ENCODE measurements at regions not wholly inside any gene's neighbourhood (a gene's known extent, or its start where the extent isn't known, plus 50 kb on each side); places are given as distances from the start of the nearest gene placed in this dataset.
"Not testable (repeated sequence)": the region's sequence is repeated elsewhere in the genome, so short reads cannot be mapped to it uniquely, and the experiment has no call there.

DNA sequence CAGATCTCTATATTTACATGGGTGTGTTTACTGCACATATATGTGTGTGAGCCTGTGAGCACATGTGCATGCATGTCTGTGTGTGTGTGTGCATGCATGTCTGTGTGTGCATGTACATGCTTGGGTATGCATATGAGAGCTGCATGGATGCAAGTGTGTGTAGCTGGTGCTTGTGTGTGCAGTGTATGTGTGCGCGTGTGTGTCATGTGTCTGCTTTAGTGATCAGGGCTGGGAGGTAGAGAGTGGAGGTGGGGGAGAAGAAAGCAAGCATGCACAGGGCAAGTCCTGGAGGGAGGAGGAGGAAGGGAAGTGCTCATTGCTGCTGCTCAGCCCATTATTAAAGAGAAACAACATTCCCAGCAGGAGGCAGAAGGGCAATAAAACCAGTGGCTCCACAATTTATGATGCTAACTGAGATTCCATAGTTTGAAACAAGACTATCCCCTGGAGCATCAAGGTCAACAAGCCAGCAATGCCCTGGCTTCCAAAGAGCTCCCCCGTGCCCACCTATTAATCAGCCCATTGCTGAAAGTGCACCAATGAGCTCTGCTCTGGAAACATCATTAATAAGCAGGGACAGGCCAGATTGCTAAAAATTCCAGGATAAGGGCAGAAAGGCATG, 414.0 kb downstream of the MAFB start:
- Histone ChIP-seq H3K4me1 (ENCODE audit: insufficient read depth) (peaks cover 3% of the 10 kb centered on the region), H4K20me1 (ENCODE audit: insufficient read depth, poor library complexity, severe bottlenecking) (no peaks in the 10 kb centered on the region), H2AFZ (no peak overlapping the region), H3K36me3 (replicated peaks; ENCODE audit: insufficient read depth, low read depth) (no peaks in the 10 kb centered on the region), H3K27me3 (peaks cover 10% of the 10 kb centered on the region), H3K9me2 (replicated peaks; ENCODE audit: insufficient read depth) (no peaks in the 10 kb centered on the region), H3K9me3 (ENCODE audit: low read depth) (no peaks in the 10 kb centered on the region), H3K79me2 (no peaks in the 10 kb centered on the region), H3K4me2 (no peak overlapping the region), H3K27ac (no peak overlapping the region), H3K4me3 (no peak overlapping the region)
- 41% methylated on average over 3 of the region's 3 CpGs for WGBS (ENCODE audit: low lambda C conversion rate, missing lambda C conversion rate)
- TF ChIP-seq, protein P1, sequence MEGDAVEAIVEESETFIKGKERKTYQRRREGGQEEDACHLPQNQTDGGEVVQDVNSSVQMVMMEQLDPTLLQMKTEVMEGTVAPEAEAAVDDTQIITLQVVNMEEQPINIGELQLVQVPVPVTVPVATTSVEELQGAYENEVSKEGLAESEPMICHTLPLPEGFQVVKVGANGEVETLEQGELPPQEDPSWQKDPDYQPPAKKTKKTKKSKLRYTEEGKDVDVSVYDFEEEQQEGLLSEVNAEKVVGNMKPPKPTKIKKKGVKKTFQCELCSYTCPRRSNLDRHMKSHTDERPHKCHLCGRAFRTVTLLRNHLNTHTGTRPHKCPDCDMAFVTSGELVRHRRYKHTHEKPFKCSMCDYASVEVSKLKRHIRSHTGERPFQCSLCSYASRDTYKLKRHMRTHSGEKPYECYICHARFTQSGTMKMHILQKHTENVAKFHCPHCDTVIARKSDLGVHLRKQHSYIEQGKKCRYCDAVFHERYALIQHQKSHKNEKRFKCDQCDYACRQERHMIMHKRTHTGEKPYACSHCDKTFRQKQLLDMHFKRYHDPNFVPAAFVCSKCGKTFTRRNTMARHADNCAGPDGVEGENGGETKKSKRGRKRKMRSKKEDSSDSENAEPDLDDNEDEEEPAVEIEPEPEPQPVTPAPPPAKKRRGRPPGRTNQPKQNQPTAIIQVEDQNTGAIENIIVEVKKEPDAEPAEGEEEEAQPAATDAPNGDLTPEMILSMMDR (IDR thresholded peaks at IDR 0.05; ENCODE audit: poor library complexity) = no peak
- TF ChIP-seq EZH2phosphoT487 (IDR thresholded peaks at IDR 0.05; ENCODE audit: low read depth, severe bottlenecking, unreplicated experiment) = no peak
- no peak for TF ChIP-seq EZH2 (IDR thresholded peaks at IDR 0.05; ENCODE audit: borderline replicate concordance)
- DNase-seq (ENCODE audit: low spot score) = no peak

DNA sequence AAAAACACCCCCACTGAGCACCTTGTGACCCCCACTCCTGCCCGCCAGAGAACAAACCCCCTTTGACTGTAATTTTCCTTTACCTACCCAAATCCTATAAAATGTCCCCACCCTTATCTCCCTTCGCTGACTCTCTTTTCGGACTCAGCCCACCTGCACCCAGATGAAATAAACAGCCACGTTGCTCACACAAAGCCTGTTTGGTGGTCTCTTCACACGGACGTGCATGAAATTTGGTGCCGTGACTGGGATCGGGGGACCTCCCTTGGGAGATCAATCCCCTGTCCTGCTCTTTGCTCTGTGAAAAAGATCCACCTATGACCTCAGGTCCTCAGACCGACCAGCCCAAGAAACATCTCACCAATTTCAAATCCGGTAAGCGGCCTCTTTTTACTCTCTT, 419.8 kb downstream of the MAFB start:
- H3K79me2 ChIP-seq; H3K9me3 ChIP-seq (ENCODE audit: low read depth); H3K27ac ChIP-seq; H3K4me2 ChIP-seq; H3K36me3 ChIP-seq (replicated peaks; ENCODE audit: insufficient read depth, low read depth); H4K20me1 ChIP-seq (ENCODE audit: insufficient read depth, poor library complexity, severe bottlenecking); H3K4me3 ChIP-seq; H3K27me3 ChIP-seq; H2AFZ ChIP-seq; H3K4me1 ChIP-seq (ENCODE audit: insufficient read depth); H3K9me2 ChIP-seq (replicated peaks; ENCODE audit: insufficient read depth); DNase-seq (ENCODE audit: low spot score): not testable (repeated sequence)
- WGBS (ENCODE audit: low lambda C conversion rate, missing lambda C conversion rate) = 30% methylated on average over 9 of the region's 11 CpGs

DNA sequence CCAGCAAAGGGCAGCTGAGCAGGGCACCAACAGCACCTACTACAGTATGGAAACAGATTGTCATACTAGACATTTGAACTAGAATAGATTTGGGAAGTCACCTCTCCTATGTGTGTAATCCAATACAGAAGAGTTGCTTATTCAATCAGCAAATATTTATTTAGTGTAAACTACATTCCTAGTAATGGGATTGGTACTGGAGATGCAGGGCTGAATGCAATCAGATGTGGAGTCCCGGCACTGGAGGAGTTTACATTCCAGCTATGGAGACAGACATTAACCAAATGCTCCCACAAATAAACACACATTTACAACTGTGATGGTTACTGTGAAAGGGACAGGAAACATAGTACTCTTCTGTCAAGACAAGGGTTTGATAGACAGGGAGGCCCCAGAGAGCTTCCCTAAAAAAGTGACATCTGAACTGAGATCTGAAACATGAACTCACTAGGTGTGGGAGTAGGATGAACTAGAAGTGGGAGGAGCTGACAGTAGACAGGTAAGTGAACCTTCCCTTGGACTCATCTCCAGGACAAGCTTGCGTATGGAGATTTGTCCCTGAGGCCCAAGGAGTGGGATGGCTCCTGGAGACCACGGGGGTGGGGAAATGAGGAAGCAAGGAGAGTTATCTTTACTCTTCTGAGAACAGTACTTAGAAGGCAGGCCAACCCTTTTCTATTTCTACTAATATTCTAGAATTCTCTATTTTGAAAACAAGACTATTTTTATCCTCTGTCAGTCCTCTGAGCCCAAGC, 420.5 kb downstream of the MAFB start:
- Histone ChIP-seq H3K36me3 (replicated peaks; ENCODE audit: insufficient read depth, low read depth) (no peaks in the 10 kb centered on the region), H2AFZ (no peak overlapping the region), H3K27ac (no peak overlapping the region), H3K9me3 (ENCODE audit: low read depth) (no peaks in the 10 kb centered on the region), H3K27me3 (peaks cover 9% of the 10 kb centered on the region), H3K4me2 (no peak overlapping the region), H3K4me1 (ENCODE audit: insufficient read depth) (no peaks in the 10 kb centered on the region), H3K79me2 (no peaks in the 10 kb centered on the region), H4K20me1 (ENCODE audit: insufficient read depth, poor library complexity, severe bottlenecking) (no peaks in the 10 kb centered on the region), H3K9me2 (replicated peaks; ENCODE audit: insufficient read depth) (no peaks in the 10 kb centered on the region), H3K4me3 (no peak overlapping the region)
- 33% methylated on average over 3 of the region's 3 CpGs for WGBS (ENCODE audit: low lambda C conversion rate, missing lambda C conversion rate)
- TF ChIP-seq EZH2 (IDR thresholded peaks at IDR 0.05; ENCODE audit: borderline replicate concordance) (no peak), EZH2phosphoT487 (IDR thresholded peaks at IDR 0.05; ENCODE audit: low read depth, severe bottlenecking, unreplicated experiment) (no peak)
- TF ChIP-seq, protein P1 (IDR thresholded peaks at IDR 0.05; ENCODE audit: poor library complexity) = no peak
- DNase-seq (ENCODE audit: low spot score) = no peak

DNA sequence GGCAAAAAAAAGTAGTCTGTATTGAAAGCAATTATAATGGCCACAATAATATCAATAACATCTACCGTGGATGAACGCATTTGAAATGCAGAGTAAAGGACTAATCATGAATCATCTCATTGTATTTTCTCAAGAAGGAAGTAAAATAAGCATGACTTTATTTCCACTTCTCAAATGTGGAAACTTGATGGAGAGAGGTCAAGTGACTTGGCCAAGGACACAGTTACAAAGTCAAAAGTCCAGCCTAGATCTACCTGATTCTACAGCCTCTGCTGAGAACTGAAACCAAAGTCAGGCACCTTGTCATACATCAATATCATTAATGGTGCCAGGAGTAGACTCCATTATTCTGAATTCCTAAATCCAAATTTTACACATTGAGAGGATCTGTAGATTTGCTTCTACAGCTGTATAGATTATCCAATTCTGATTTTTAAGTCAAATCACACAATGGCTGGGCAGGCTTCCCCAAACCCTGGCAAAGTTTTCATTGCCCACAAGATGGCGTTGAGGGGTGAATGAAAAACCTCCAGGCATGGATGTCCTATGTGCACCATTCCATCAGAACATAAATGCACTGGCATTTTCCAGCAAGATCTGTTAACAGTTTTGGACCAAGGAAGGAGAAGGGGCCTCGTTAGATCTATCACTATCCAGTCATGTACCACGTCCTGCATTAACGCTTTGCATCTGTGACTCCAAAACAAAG, 423.1 kb downstream of the MAFB start:
- DNase-seq (ENCODE audit: low spot score) = peak; percentile 38
- Histone ChIP-seq H3K4me3 (no peak overlapping the region), H3K4me2 (no peak overlapping the region), H2AFZ (no peak overlapping the region), H3K9me2 (replicated peaks; ENCODE audit: insufficient read depth) (no peaks in the 10 kb centered on the region), H3K27me3 (peaks cover 9% of the 10 kb centered on the region), H3K36me3 (replicated peaks; ENCODE audit: insufficient read depth, low read depth) (no peaks in the 10 kb centered on the region), H3K79me2 (no peaks in the 10 kb centered on the region), H4K20me1 (ENCODE audit: insufficient read depth, poor library complexity, severe bottlenecking) (no peaks in the 10 kb centered on the region), H3K4me1 (ENCODE audit: insufficient read depth) (no peaks in the 10 kb centered on the region), H3K27ac (no peak overlapping the region), H3K9me3 (ENCODE audit: low read depth) (no peaks in the 10 kb centered on the region)
- 71% methylated on average over 6 of the region's 6 CpGs for WGBS (ENCODE audit: low lambda C conversion rate, missing lambda C conversion rate)
- no peak for TF ChIP-seq EZH2 (IDR thresholded peaks at IDR 0.05; ENCODE audit: borderline replicate concordance)
- TF ChIP-seq, protein P1 (IDR thresholded peaks at IDR 0.05; ENCODE audit: poor library complexity) = peak; percentile 54
